Dedifferentiated amniotic fluid mesenchymal stem cell (primary cell): ENCODE measurements at regions not wholly inside any gene's neighbourhood (a gene's known extent, or its start where the extent isn't known, plus 50 kb on each side); places are given as distances from the start of the nearest gene placed in this dataset.

Experiments used
- DNase-seq: peaks from one replicate; pipeline ENCODE4 v3.0.0-alpha.2; 2016; ENCODE audit errors: extremely low spot score

GRCh38 chr20:17108896-17109295 lies 117.9 kb upstream of the PCSK2 start:
- no peak for DNase-seq

DNA sequence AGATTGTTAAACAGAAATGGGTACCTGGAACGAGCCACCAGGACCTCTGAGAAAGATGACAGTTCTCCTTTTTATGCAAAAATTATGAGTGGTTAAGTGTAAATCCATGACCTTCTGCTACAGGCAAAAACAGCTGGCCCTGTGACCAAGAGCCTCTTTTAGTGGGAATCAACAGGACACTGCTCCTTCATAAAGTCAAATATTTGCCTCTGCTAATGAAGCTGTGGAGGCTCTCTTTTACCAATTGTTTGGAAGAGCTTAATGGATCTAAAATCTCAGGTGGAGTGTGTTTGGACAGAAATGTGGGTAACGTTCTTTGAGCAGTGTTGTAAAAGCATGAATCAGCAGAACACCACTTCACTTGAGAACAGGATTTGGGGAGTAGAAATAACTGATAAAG lies 117.5 kb upstream of the PCSK2 start:
- DNase-seq: no peak

DNA sequence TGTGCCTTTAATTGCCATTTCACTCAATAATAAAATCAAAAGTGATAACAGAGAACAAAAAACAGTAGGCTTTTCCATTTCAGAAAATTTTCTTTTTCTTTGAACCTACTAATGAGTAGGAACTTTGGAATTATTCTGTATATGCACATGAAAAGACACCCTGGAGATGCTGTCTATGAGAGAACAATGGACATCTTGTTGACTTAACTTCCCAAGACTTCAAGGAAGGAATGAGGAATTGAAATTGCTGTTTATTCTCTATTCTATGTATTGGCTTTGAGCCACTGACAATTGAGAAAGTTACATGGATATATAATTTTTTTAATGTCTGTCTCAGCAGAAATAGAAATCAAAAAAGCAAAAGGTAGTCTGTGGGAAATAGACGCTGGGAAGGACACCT lies 98.6 kb upstream of the PCSK2 start:
- DNase-seq: no peak

DNA sequence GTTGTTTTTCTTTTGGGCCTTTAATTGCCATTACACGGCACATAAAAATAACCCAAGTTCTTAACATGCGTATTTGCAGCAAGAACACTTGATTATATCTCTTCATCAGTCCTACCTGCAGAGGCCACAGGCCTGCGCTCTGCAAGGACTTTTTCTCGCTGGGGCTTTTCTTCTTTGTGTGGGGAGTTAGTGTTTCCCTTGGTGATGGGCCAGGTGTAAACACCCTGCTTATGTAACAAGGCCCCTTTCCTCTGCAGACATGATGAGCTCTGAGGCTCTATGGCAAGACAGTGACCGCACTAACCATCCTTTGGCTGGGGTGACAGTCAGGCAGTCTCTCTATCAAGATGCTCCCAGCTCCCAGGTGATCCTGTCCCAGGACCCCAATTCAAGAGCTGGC lies 97.8 kb upstream of the PCSK2 start:
- DNase-seq: no peak

- no peak for DNase-seq
These were observed 89.1 kb upstream of the PCSK2 start for GRCh38 chr20:17137692-17138091.

DNA sequence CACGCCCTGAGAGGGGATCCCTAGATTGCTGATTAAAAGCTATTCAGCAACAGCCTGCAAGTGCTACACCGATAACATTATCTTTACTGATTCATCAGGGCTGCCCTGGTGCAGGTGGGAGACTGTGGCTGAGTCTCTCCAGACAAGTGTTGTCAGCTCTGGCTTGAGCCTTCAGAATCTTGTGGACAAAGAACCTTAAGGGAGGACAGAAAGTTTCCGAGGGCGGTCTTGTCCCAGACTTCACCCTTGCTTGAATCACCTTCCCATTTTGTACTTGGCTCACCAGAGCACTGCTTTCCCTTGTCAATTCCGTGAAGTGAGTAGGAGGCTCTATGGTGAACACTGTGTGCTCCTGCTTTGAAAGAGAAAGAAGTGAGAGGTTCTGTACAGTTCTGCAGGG lies 88.6 kb upstream of the PCSK2 start:
- DNase-seq: no peak

DNA sequence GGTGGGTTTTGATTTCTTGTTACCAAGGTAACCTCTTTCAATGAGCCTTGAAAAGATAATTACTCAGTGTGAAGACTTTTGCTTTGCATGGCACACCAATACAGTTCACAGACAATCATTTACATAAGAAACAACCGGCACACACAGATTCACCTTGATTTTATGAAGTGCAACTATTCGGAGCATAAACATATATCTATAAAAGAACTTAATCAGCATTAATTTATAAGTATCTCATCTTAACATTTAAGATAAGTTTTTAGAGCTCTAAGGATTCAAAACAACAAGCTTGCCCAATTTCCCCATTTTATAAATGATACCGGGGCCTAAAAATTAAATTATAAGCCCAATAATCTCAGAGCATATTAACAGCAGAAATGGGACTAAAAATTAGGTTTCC lies 85.9 kb upstream of the PCSK2 start:
- no peak for DNase-seq

DNA sequence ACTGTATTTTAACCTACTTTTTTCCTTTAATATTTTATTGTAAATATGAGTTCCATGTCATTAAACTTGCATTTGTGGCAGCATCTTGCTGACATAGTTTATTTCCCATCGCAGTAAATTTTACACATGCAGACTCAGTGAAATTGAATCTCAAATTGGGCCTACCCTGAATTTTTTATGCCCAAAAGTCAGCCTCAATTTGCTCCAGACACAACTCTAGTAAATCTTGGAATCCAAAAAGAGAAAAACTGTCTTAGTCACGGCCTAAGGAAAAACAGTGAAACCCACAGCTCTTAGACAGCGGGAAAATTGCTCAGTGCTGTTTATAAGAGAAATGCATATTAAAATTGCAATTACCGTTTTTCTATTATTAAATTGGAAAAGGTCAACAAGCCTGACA lies 85.3 kb upstream of the PCSK2 start:
- DNase-seq: no peak

- DNase-seq: no peak
These were observed 84.2 kb upstream of the PCSK2 start for GRCh38 chr20:17142666-17143065.

DNA sequence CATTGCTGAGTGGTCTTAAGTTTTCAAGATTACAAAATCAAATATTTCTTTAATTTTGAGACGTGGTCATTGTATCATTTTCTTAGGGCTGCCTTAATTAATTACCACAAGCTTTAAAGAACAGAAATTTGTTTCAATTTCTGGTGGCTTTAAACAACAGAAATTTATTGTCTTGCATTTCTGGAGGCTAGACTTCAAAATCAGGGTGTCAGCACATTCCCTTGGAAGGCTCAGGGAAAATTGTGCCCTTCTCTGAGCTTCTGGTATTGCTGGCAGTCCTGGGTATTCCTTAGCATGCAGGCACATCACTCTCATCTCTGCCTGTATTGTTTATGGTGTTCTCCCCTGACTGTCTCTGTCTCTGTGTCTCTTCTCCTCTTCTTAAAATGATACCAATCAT lies 76.0 kb upstream of the PCSK2 start:
- DNase-seq: no peak

DNA sequence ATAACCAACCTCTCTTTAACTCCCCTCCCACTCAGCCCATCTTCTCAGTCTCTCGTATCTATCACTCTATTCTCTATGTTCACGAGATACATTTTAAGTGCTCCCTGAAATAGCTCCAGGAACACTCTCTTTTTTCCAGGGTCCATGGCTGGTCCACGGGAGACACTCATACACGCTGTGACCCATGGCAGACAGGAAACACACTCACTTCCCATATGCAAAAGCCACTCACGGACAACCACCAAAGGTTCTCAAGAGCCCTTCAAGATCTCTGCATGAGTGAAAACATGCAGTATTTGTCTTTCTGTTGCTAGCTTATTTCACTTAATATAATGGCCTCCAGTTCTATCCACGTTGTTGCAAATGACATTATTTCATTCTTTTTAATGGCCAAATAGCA lies 71.4 kb upstream of the PCSK2 start:
- DNase-seq: no peak

DNA sequence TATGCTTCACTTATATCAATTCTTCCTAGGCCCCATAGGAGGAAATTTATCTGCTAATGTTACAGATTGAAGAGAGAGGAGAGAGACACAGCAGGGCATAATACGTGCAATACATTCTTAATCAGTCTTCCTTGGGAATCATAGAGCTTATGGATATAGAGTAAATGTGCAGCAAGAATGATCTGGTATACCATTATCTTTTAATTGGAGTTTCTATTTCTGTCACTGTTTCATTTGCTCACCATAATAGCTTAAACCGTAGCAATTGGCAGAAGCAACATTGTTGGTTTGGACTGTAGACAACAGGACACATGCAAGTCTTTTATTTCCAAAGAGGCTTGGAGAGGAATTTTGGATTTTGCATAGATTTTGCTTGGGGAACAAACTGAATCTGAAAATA lies 68.1 kb upstream of the PCSK2 start:
- DNase-seq: no peak

- DNase-seq: no peak
These were observed 65.0 kb upstream of the PCSK2 start for GRCh38 chr20:17161673-17162481.

DNA sequence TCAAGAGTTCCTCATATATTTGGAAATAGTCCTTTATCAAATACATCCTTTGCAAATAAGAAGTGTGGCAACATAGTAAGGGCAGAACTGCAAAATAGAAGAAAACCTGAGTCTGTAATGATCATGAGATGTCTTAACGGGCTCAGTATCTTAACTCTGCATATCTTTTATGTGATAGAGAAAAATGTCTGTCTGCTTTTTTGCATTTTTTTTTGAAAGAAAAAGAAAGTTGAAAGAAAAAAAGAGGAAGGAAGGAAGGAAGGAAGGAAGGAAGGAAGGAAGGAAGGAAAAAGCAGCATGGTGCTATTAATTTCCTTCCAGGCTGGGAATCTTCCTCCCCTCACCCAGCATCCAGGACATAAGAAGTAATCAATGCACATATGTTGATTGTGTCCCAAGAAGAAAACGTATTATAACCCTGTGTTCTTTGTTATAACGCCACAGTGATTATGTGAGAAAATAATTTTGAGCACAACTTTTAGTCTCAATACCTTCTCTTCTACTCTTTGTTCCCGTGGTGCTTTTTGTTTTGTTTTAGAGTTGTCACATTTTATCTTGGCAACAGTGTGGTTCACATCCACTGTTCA lies 58.7 kb upstream of the PCSK2 start:
- DNase-seq: no peak

- DNase-seq: no peak
These were observed 57.2 kb upstream of the PCSK2 start for GRCh38 chr20:17169585-17170136.

DNA sequence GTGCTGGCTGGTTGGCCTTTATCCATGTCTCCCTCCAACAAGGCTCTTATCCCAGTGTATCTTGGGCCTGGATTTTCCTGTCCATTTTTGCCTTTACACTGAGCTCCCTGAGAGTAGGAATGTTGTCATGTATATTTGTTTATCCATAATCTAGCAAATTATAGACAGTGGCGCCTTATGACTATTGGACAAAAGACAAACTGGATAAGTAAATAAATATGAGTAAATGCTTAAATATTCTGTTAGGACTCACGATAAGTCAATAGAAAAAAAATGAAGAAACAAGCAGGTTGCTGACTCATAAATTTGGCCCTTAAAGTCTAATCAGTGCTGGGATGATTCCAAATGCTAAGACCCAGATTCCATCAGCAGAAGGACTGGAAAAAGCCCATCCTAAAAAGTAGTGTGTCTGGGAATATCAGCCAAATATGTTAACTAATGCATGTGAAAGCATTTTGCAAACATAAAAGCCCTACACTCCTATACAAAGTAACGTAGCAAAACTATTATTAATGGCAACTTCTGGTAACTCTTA lies 55.0 kb upstream of the PCSK2 start:
- no peak for DNase-seq

DNA sequence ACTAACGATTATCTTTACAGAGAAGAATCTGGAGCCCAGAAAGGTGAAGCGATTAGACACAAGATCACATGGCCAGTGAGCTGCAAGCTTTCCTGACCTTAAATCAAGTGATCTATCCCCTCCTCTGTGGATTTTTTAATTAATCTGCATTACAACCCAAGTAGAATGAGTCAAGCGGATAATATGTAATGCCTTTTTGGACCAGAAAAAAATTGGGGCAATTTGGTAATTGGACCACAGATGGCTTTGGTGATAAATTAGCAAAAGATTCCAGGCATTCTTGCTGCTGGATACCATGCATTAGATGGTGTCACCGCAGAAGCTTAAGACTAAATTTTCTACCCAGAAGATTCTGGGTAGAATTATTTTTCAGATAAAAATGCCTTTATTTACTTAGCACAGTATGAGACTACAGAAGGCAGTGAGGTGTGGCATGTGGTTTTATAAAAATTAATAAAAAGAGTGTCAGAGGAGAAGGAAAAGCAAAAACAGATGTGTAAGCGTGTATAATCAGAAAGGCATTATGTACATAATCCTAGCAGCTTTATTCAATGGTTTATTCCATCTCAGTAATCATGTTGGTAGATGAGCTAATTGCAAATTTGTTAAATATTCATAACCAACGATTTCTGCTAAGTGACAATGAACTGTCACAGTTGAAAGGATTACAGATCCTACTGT lies 53.9 kb upstream of the PCSK2 start:
- no peak for DNase-seq
